Stimulated activated CD4-positive, alpha-beta T cell treated with anti-CD3 and anti-CD28 coated beads, Interleukin-15, amount 100 ng/mL, for 24 hours (primary cell): ENCODE measurements at regions not wholly inside any gene's neighbourhood (a gene's known extent, or its start where the extent isn't known, plus 50 kb on each side); places are given as distances from the start of the nearest gene placed in this dataset.

Experiments
- DNase-seq: peaks from one replicate; pipeline ENCODE4 v3.0.0-alpha.2; 2020

DNA sequence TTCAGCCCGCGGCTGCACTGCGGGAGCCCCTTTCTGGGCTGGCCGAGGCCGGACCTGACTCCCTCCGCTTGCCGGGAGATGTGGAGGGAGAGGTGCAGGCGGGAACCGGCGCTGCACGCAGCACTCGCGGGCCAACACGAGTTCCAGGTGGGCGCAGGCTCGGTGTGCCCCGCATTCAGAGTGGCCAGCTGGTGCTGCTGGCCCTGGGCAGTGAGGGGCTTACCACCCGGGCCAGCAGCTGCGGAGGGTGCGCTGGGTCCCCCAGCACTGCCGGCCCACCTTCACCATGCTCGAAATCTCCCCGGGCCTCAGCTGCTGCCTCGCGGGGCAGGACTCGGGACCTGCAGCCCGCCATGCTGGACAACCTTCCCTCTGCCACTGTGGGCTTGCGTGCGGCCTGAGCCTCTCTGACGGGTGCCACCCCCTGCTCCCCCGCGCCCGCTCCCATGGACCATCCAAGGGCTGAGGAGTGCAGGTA is 733.5 kb upstream of the CCDC54 start:
- DNase-seq, result no peak

DNA sequence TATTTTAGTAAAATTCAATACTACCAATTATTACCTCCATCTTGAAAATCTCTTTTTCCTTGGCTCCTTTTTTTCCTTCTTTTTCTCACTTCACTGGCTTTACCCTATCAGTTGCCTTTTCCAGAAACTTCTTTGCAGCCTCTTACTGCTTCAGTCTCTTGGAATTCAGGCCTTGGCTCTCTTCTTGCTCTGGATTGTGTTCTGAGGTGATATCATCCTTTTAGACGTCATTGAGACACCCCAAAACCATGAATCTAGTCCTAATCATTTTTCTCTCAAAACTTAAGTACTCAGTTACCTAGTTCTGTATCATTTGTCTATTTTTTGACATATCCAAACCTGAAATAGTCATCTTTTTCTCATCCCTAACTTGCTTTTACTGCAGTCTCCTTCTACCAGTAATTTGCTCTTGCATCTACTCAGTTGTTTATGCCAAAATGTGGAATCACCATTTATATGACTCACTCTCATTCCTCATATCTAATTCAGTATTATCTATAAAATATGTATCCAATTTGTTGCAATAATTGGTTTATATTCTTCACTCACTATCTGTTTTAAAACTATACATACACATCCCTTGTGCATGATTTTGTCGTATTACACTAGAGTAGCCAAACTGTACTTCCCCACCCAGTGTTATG is 703.2 kb upstream of the CCDC54 start:
- DNase-seq, result no peak

- DNase-seq, result no peak
Measured at GRCh38 chr3:106675451-106675850, 701.8 kb upstream of the CCDC54 start.

GRCh38 chr3:106678657-106679390 is 698.4 kb upstream of the CCDC54 start:
- DNase-seq, result no peak

DNA sequence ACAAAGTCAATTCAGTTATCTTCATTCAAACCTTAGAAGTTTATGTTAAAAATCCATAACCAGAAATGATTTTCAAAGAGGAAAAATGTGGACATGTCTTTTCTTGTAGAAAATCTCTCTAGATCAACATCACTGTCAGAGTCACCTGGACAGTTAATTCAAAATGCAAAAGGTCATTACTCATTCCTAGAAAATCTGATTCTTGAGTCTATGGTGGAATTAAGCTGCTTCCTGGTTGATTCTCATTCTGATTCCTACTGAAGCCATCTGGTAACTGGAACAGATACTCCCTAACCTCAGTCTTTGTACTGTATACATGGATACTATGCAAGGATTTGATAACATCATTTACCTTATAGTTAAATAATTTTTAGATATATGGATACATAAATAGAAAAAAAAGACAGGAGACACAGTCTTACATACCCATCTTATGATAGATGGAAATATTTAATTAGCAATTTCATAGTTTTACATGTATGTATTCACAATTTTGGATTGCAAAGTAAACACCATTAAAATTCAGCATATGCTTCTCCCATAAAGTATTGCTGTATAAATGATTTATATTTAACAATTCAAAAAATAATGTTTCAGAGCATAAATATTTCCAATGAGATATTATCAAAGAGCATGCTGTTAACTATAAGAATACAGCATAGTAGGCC is 693.2 kb upstream of the CCDC54 start:
- DNase-seq, result no peak

- no peak for DNase-seq
Measured at GRCh38 chr3:106685745-106686144, 691.5 kb upstream of the CCDC54 start.

GRCh38 chr3:106687905-106688304 is 689.3 kb upstream of the CCDC54 start:
- DNase-seq, result no peak

DNA sequence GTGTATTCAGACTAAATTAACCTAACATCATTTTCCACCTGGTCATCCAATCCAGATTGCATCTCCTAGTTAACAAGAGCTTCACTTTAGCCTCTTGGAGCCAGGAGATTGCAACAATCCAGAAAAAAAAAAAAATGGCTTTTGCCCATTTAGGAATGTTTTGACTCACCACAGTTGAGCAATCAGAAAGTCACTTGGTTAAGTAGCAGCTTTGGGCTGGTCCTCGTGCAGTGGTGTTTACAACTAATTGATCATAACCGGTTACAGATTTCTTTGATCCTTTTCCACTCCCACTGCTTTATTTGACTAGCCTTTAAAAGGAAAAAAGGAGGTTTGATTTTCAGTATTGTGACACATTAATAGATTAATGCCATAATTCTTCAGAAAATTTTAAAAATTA is 688.8 kb upstream of the CCDC54 start:
- DNase-seq, result no peak

DNA sequence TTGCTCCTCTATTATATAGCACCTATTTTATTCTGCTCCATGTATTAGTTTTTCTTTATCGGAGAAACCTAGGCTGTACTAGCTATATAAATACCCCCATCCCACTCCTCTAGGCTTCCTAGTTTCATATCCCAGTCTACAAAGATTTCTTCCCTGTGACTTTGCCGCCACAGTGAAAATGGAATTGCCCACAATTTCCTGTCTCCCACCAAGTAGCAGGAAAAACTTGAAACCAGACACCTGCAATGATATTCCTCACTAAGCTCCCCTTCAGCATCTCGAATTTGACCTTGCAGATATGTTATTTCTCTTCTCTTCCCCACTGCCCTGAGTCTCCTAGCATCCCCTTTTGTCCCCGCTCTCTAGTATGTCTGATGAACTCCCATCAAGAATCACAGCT is 685.8 kb upstream of the CCDC54 start:
- DNase-seq, result no peak

- DNase-seq, result no peak
Measured at GRCh38 chr3:106692624-106693023, 684.6 kb upstream of the CCDC54 start.

DNA sequence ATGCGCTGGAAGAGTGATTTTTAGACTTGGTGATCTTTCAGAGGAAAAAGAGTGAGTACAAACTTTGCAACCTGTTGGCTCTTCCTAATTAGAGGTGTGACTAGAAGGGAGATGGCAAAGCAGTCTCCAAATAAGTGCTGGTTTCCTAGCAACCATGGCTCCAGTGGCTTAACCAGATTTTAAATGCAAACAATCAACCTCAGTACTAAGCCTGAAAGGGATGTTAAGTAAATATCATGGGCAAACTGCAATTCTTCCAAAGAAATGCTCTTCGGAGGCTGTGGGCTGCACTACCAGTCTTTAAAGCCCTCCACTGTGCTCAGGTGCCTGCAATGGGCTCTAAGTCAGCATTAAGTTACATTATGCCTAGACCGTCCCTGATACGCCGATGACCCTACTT is 678.1 kb upstream of the CCDC54 start:
- DNase-seq, result no peak

GRCh38 chr3:106700981-106701380 is 676.3 kb upstream of the CCDC54 start:
- DNase-seq, result no peak

DNA sequence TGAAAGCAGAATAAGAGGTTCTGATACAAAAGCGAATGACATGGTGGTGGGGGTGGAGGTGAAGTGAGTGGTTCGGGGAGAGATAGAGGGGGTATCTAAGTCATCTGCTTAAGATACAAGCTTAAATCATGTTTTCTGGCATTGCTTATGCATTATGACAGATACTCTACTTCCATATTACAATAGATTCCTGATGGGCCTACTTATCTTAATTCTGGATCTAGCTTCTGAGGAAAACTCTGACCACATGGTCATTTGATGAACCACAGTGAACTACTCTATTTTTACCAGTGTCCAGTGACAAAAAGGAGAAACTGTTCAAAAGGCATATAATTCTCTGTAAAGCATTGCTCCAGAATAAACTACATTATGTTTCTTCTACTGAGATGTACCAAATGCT is 673.7 kb upstream of the CCDC54 start:
- DNase-seq, result no peak

DNA sequence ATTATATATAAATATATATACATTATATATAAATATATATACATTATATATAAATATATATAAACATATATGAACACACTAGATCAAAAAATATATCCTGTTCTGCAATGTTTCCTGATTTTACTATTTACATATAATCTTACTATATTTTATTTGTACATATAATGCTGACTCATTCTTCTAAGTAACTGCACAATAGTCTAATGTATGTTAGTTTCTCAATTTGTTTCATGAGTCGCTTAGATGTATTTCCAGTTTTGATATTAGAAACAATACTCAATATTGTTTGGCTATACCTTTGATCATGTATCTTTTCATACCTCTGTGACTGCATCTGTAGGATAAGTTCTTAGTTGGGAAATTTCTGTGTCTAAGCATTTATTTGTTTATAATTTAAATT is 669.9 kb upstream of the CCDC54 start:
- DNase-seq, result no peak

DNA sequence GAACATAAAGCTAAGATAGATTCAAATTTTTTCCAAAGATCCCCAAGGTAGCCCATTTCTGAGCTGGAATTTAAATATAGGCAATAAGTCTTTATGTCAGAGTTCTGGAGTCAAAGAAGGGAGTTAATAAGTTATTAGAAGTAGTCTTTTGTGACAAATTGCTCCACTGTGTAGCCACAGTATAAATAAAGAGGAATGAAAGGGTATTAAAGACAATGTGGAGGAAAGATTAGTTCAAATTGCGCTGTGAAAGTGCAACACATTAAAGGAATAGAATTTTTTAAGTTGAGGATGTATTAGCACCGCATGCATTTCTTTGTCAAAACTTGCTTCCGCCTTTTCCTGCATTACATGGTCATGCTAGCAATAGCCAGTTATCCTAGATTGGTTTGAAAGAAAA is 666.6 kb upstream of the CCDC54 start:
- no peak for DNase-seq

DNA sequence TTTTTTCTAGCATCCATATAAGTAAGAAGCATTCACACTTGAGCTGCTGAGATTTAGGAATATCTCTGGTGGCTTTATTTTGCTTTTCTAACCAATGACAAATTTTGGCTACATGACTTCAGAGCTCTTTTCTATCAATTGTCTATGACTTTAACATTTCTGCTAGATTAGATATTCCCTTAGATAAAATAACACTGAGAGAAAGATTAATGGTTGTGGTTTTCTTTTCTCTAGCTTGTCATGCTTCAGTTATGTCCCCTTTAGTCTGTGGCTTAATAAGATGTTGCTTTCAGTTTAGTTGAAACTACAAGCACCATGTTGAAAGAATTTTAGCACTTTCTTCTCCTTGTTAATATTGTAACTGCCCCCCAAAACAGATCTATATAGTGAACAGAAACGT is 665.6 kb upstream of the CCDC54 start:
- DNase-seq, result no peak

DNA sequence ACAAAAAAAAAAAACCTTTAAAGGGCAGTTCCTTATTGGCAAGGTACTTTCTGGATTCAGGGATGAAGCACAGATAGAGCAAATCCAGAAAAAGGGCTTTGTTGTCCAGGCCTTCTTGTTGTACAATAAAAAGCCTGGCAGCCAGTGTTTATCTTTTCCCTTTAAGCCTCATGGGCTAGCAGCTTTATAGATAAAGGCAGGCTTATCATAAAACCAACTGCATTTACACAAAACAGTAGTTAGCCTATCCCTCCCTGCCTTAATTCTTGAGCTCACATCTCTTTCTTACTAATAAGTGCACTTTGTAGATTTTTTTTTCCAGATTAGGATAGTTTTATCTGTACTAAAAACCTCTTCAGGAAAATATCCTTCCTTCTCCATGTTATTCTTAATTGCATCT is 662.8 kb upstream of the CCDC54 start:
- DNase-seq, result no peak

- no peak for DNase-seq
Measured at GRCh38 chr3:106715286-106715685, 662.0 kb upstream of the CCDC54 start.

GRCh38 chr3:106717178-106717780 is 660.0 kb upstream of the CCDC54 start:
- DNase-seq, result no peak

DNA sequence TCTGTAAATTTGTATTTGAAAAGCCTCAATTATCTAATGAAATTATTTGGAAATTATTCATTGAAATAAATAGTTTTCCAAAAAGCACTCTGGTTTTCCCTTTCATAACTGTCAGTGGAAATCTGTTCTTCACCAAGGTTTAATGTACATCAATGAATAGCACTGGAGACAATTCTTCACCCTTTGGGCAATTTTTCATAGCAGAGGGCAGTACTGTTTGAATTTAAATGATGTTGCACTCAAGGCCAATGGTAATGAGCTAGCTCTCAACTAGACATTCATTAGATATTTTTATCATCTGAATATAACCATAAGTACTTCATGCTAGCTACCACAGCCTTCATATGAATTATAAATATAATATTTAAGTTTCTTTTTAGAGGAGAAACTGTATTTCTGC is 658.2 kb upstream of the CCDC54 start:
- no peak for DNase-seq

GRCh38 chr3:106719583-106719982 is 657.7 kb upstream of the CCDC54 start:
- DNase-seq, result no peak

DNA sequence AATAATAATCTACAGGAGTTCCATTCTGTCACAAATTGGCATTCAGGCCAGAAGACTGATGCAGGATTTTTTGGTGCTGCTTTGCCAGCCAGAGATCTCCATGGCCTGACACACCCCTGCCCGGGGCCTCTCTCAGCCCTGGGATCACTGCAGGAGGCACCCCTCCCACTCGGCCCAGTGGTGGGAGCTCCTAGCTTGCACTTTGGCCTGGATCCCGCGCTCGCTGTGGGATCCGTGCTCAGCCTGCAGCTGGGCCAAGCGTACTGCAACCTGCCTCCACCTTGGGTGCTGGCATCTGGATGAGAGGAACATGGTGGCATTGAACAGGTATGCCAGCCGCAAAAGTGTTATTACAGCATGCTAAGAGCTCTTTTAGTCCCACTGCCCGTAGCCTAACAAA is 656.7 kb upstream of the CCDC54 start:
- DNase-seq, result no peak

DNA sequence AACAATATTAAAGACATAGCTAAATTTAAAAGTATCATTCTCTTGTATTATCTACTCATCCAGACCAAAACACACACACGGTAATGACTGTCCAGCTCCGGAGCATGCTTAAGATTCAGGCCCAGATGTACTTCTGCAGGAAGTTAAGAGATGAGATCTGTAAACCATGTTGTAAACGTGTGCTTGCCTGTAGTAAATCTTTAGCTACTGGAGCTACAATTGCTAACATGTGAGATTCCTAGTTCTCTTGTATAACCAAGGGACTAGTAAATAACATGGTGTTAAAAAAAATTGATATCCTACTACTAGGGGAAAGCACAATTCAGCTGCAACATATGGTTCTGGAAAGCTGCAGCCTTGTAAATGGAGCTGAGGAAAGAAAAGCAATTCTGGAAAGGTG is 651.7 kb upstream of the CCDC54 start:
- no peak for DNase-seq
